ENCODE measurements at regions not wholly inside any gene's neighbourhood (a gene's known extent, or its start where the extent isn't known, plus 50 kb on each side); places are given as distances from the start of the nearest gene placed in this dataset.

DNA sequence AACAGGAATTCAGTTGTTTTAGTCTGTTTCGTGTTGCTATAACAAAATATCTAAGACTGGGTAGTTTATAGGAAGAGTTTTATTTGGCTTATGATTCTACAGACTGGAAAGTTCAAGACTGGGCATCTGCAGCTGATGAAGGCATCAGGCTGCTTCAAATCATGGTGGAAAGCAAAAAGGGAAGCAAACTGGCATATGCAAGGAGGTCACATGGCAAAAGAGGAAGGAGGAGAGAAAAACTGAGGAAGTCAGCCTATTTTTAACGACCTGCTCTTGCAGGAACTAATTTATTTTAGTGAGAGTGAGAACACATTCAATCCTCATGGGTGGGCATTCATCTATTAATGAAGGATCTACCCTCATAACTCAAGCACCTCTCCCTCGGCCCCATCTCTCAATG, 363.1 kb upstream of the HS3ST1 start:
- Histone ChIP-seq H3K36me3 (ENCODE audit: control insufficient read depth in 2 of 2, insufficient read depth in 1 of 2, low read length in 2 of 2) (no peaks in the 10 kb centered on the region), H3K9me3 (ENCODE audit: control insufficient read depth, insufficient read depth, low read depth, low read length) (no peaks in the 10 kb centered on the region), H3K4me1 (ENCODE audit: control insufficient read depth, insufficient read depth, low read length) (no peaks in the 10 kb centered on the region), H3K4me3 (ENCODE audit: low read depth, low read length) (no peak overlapping the region), H3K27ac (ENCODE audit: extremely low read depth, low read depth, low read length) (no peak overlapping the region)
- TF ChIP-seq, protein P1, sequence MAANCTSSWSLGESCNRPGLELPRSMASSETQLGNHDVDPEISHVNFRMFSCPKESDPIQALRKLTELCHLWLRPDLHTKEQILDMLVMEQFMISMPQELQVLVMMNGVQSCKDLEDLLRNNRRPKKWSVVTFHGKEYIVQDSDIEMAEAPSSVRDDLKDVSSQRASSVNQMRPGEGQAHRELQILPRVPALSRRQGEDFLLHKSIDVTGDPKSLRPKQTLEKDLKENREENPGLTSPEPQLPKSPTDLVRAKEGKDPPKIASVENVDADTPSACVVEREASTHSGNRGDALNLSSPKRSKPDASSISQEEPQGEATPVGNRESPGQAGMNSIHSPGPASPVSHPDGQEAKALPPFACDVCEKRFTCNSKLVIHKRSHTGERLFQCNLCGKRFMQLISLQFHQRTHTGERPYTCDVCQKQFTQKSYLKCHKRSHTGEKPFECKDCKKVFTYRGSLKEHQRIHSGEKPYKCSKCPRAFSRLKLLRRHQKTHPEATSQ (tag by site-specific recombination; IDR thresholded peaks at IDR 0.05) = no peak
- TF ChIP-seq ZNF223 (tag by site-specific recombination; IDR thresholded peaks at IDR 0.05) (no peak), EGR2 (tag by site-specific recombination; IDR thresholded peaks at IDR 0.05; ENCODE audit: low read depth) (no peak), ZNF791 (tag by site-specific recombination; IDR thresholded peaks at IDR 0.05) (no peak), YY1 (tag by site-specific recombination; IDR thresholded peaks at IDR 0.05) (no peak), ZNF658 (tag by site-specific recombination; IDR thresholded peaks at IDR 0.05) (no peak), ZNF184 (tag by site-specific recombination; IDR thresholded peaks at IDR 0.05) (no peak), ZBTB21 (tag by site-specific recombination; IDR thresholded peaks at IDR 0.05) (no peak), GLI4 (tag by site-specific recombination; IDR thresholded peaks at IDR 0.05) (no peak), SETDB1 (IDR thresholded peaks at IDR 0.05; ENCODE audit: insufficient read length, low read length) (no peak)
- TF ChIP-seq, protein P2, sequence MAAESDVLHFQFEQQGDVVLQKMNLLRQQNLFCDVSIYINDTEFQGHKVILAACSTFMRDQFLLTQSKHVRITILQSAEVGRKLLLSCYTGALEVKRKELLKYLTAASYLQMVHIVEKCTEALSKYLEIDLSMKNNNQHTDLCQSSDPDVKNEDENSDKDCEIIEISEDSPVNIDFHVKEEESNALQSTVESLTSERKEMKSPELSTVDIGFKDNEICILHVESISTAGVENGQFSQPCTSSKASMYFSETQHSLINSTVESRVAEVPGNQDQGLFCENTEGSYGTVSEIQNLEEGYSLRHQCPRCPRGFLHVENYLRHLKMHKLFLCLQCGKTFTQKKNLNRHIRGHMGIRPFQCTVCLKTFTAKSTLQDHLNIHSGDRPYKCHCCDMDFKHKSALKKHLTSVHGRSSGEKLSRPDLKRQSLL (tag by site-specific recombination; IDR thresholded peaks at IDR 0.05) = no peak
- TF ChIP-seq, protein P3, sequence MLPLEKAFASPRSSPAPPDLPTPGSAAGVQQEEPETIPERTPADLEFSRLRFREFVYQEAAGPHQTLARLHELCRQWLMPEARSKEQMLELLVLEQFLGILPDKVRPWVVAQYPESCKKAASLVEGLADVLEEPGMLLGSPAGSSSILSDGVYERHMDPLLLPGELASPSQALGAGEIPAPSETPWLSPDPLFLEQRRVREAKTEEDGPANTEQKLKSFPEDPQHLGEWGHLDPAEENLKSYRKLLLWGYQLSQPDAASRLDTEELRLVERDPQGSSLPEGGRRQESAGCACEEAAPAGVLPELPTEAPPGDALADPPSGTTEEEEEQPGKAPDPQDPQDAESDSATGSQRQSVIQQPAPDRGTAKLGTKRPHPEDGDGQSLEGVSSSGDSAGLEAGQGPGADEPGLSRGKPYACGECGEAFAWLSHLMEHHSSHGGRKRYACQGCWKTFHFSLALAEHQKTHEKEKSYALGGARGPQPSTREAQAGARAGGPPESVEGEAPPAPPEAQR (tag by site-specific recombination; IDR thresholded peaks at IDR 0.05) = no peak
- TF ChIP-seq, protein P4, sequence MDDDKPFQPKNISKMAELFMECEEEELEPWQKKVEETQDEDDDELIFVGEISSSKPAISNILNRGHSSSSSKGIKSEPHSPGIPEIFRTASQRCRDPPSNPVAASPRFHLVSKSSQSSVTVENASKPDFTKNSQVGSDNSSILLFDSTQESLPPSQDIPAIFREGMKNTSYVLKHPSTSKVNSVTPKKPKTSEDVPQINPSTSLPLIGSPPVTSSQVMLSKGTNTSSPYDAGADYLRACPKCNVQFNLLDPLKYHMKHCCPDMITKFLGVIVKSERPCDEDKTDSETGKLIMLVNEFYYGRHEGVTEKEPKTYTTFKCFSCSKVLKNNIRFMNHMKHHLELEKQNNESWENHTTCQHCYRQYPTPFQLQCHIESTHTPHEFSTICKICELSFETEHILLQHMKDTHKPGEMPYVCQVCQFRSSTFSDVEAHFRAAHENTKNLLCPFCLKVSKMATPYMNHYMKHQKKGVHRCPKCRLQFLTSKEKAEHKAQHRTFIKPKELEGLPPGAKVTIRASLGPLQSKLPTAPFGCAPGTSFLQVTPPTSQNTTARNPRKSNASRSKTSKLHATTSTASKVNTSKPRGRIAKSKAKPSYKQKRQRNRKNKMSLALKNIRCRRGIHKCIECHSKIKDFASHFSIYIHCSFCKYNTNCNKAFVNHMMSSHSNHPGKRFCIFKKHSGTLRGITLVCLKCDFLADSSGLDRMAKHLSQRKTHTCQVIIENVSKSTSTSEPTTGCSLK (tag by site-specific recombination; IDR thresholded peaks at IDR 0.05) = no peak
- TF ChIP-seq, protein P5, sequence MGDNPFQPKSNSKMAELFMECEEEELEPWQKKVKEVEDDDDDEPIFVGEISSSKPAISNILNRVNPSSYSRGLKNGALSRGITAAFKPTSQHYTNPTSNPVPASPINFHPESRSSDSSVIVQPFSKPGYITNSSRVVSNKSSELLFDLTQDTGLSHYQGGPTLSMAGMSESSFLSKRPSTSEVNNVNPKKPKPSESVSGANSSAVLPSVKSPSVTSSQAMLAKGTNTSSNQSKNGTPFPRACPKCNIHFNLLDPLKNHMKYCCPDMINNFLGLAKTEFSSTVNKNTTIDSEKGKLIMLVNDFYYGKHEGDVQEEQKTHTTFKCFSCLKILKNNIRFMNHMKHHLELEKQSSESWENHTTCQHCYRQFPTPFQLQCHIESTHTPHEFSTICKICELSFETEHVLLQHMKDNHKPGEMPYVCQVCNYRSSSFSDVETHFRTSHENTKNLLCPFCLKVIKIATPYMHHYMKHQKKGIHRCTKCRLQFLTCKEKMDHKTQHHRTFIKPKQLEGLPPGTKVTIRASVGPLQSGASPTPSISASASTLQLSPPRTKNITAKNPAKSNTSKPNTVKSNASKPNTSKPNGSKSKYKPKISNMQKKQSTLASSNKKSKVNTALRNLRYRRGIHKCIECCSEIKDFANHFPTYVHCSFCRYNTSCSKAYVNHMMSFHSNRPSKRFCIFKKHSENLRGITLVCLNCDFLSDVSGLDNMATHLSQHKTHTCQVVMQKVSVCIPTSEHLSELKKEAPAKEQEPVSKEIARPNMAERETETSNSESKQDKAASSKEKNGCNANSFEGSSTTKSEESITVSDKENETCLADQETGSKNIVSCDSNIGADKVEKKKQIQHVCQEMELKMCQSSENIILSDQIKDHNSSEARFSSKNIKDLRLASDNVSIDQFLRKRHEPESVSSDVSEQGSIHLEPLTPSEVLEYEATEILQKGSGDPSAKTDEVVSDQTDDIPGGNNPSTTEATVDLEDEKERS (tag by site-specific recombination; IDR thresholded peaks at IDR 0.05) = no peak
- TF ChIP-seq, protein P6, sequence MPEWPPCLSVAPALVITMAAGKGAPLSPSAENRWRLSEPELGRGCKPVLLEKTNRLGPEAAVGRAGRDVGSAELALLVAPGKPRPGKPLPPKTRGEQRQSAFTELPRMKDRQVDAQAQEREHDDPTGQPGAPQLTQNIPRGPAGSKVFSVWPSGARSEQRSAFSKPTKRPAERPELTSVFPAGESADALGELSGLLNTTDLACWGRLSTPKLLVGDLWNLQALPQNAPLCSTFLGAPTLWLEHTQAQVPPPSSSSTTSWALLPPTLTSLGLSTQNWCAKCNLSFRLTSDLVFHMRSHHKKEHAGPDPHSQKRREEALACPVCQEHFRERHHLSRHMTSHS (tag by site-specific recombination; IDR thresholded peaks at IDR 0.05) = no peak
- TF ChIP-seq, protein P7, sequence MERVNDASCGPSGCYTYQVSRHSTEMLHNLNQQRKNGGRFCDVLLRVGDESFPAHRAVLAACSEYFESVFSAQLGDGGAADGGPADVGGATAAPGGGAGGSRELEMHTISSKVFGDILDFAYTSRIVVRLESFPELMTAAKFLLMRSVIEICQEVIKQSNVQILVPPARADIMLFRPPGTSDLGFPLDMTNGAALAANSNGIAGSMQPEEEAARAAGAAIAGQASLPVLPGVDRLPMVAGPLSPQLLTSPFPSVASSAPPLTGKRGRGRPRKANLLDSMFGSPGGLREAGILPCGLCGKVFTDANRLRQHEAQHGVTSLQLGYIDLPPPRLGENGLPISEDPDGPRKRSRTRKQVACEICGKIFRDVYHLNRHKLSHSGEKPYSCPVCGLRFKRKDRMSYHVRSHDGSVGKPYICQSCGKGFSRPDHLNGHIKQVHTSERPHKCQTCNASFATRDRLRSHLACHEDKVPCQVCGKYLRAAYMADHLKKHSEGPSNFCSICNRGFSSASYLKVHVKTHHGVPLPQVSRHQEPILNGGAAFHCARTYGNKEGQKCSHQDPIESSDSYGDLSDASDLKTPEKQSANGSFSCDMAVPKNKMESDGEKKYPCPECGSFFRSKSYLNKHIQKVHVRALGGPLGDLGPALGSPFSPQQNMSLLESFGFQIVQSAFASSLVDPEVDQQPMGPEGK (tag by site-specific recombination; IDR thresholded peaks at IDR 0.05) = no peak
- CTCF ChIA-PET = interaction anchor here (0.7 kb wide), 1 partner anchor 600 kb away, joined by 3 read pairs; no protein-coding TSS in a partner anchor
- POLR2A ChIA-PET = no interaction called here
